HUES64 (cell line): ENCODE measurements at regions not wholly inside any gene's neighbourhood (a gene's known extent, or its start where the extent isn't known, plus 50 kb on each side); places are given as distances from the start of the nearest gene placed in this dataset.

Experiments
- H3K27ac ChIP-seq: 2 replicates; pipeline ENCODE4 v1.7.0; 2013; ENCODE audit warnings: low read depth, low read length, inconsistent platforms
- H3K27me3 ChIP-seq: 2 replicates; pipeline ENCODE4 v1.6.1; 2013; ENCODE audit warnings: mild to moderate bottlenecking, low read length; ENCODE audit not compliant: insufficient read depth
- H3K36me3 ChIP-seq: 2 replicates; pipeline ENCODE4 v1.6.1; 2013; ENCODE audit warnings: mild to moderate bottlenecking, low read length; ENCODE audit not compliant: insufficient read depth
- H3K4me1 ChIP-seq: 2 replicates; pipeline ENCODE4 v1.6.1; 2013; ENCODE audit warnings: mild to moderate bottlenecking, low read length, moderate library complexity; ENCODE audit not compliant: insufficient read depth
- H3K4me3 ChIP-seq: 2 replicates; pipeline ENCODE4 v1.5.1; 2013; ENCODE audit warnings: mild to moderate bottlenecking, low read length, moderate library complexity
- H3K9ac ChIP-seq: 2 replicates; pipeline ENCODE4 v1.6.1; 2013; ENCODE audit warnings: mild to moderate bottlenecking, low read depth, low read length
- H3K9me3 ChIP-seq: 2 replicates; pipeline ENCODE4 v1.6.1; 2013; ENCODE audit warnings: low read depth, low read length; ENCODE audit not compliant: insufficient read depth
- WGBS: fragments of 150-250, 120-280 bp; methylation state at CpG from one replicate; pipeline ENCODE4 v1.1.7; 2013; ENCODE audit warnings: missing lambda C conversion rate; 5-methylcytosine and 5-hydroxymethylcytosine counted together

GRCh38 chrX:69083361-69083760 is 81.9 kb downstream of the PJA1 start:
- 51% methylated on average over 2 of the region's 3 CpGs for WGBS
- no peak overlapping the region for H3K27ac ChIP-seq

GRCh38 chrX:69082753-69083150 is 82.5 kb downstream of the PJA1 start:
- 78% methylated on average over 7 of the region's 7 CpGs for WGBS
- Histone ChIP-seq H3K4me1 (peaks cover 9% of the 10 kb centered on the region; the same call in 1 of the 2 replicates), H3K27me3 (no peaks in the 10 kb centered on the region; the same call in 1 of the 2 replicates), H3K4me3 (no peak overlapping the region), H3K27ac (no peak overlapping the region), H3K36me3 (no peaks in the 10 kb centered on the region), H3K9me3 (no peaks in the 10 kb centered on the region), H3K9ac (no peak overlapping the region)

More at GRCh38 chrX:69083361-69083760, 81.9 kb downstream of the PJA1 start:
- no peaks in the 10 kb centered on the region for H3K9me3 ChIP-seq
- H3K36me3 ChIP-seq: no peaks in the 10 kb centered on the region
- peaks cover 6% of the 10 kb centered on the region for H3K4me1 ChIP-seq
- H3K27me3 ChIP-seq: no peaks in the 10 kb centered on the region; the same call in 1 of the 2 replicates
- H3K4me3 ChIP-seq: no peak overlapping the region
- no peak overlapping the region for H3K9ac ChIP-seq

- 83% methylated on average over 9 of the region's 10 CpGs for whole genome bisulfite sequencing
- peaks cover 9% of the 10 kb centered on the region; the same call in 1 of the 2 replicates for H3K4me1 ChIP-seq
- no peak overlapping the region for H3K27ac ChIP-seq
- H3K27me3 ChIP-seq: no peaks in the 10 kb centered on the region; the same call in 1 of the 2 replicates
- no peaks in the 10 kb centered on the region for H3K36me3 ChIP-seq
- no peaks in the 10 kb centered on the region for H3K9me3 ChIP-seq
- H3K9ac ChIP-seq: no peak overlapping the region
- no peak overlapping the region for H3K4me3 ChIP-seq
These were observed 83.0 kb downstream of the PJA1 start for GRCh38 chrX:69082055-69082752.

- no peaks in the 10 kb centered on the region for H3K9me3 ChIP-seq
- no peak overlapping the region for H3K27ac ChIP-seq
- H3K36me3 ChIP-seq: no peaks in the 10 kb centered on the region
- H3K4me3 ChIP-seq: no peak overlapping the region
- H3K4me1 ChIP-seq: peaks cover 9% of the 10 kb centered on the region; the same call in 1 of the 2 replicates
- H3K27me3 ChIP-seq: no peaks in the 10 kb centered on the region; the same call in 1 of the 2 replicates
- WGBS: 56% methylated on average over 14 of the region's 15 CpGs
- no peak overlapping the region for H3K9ac ChIP-seq
These were observed 84.3 kb downstream of the PJA1 start for GRCh38 chrX:69080855-69081465.

- Histone ChIP-seq H3K9ac (no peak overlapping the region), H3K36me3 (no peaks in the 10 kb centered on the region), H3K4me1 (peaks cover 9% of the 10 kb centered on the region; the same call in 1 of the 2 replicates), H3K4me3 (no peak overlapping the region), H3K9me3 (no peaks in the 10 kb centered on the region), H3K27ac (no peak overlapping the region), H3K27me3 (no peaks in the 10 kb centered on the region; the same call in 1 of the 2 replicates)
- WGBS: 90% methylated on average over 5 of the region's 5 CpGs
These were observed 86.0 kb downstream of the PJA1 start for GRCh38 chrX:69079268-69079667.

- Histone ChIP-seq H3K4me3 (no peak overlapping the region), H3K36me3 (no peaks in the 10 kb centered on the region), H3K27me3 (no peaks in the 10 kb centered on the region; the same call in 1 of the 2 replicates), H3K4me1 (peaks cover 4% of the 10 kb centered on the region; the same call in 1 of the 2 replicates), H3K9me3 (no peaks in the 10 kb centered on the region), H3K9ac (no peak overlapping the region), H3K27ac (no peak overlapping the region)
- WGBS: 23% methylated on average over 4 of the region's 6 CpGs
These were observed 87.3 kb downstream of the PJA1 start for GRCh38 chrX:69077895-69078455.

GRCh38 chrX:69076088-69076487 is 89.2 kb downstream of the PJA1 start:
- no peak overlapping the region for H3K9ac ChIP-seq
- H3K27ac ChIP-seq: no peak overlapping the region
- H3K9me3 ChIP-seq: no peaks in the 10 kb centered on the region
- no peak overlapping the region for H3K4me3 ChIP-seq
- no peaks in the 10 kb centered on the region for H3K27me3 ChIP-seq
- H3K4me1 ChIP-seq: peaks cover 4% of the 10 kb centered on the region; the same call in 1 of the 2 replicates
- no peaks in the 10 kb centered on the region for H3K36me3 ChIP-seq
- WGBS: 94% methylated on average over 2 of the region's 2 CpGs

- H3K4me3 ChIP-seq: no peak overlapping the region
- no peaks in the 10 kb centered on the region for H3K27me3 ChIP-seq
- H3K36me3 ChIP-seq: no peaks in the 10 kb centered on the region
- no peak overlapping the region for H3K9ac ChIP-seq
- no peak overlapping the region for H3K27ac ChIP-seq
- WGBS: 95% methylated on average over 3 of the region's 3 CpGs
- no peaks in the 10 kb centered on the region for H3K9me3 ChIP-seq
- peaks cover 4% of the 10 kb centered on the region; the same call in 1 of the 2 replicates for H3K4me1 ChIP-seq
These were observed 90.5 kb downstream of the PJA1 start for GRCh38 chrX:69074726-69075125.

- H3K27me3 ChIP-seq: no peaks in the 10 kb centered on the region
- no peak overlapping the region for H3K4me3 ChIP-seq
- H3K9ac ChIP-seq: no peak overlapping the region
- H3K4me1 ChIP-seq: peaks cover 4% of the 10 kb centered on the region; the same call in 1 of the 2 replicates
- H3K27ac ChIP-seq: no peak overlapping the region
- H3K36me3 ChIP-seq: no peaks in the 10 kb centered on the region
- no peaks in the 10 kb centered on the region for H3K9me3 ChIP-seq
- WGBS: 95% methylated on average over 2 of the region's 3 CpGs
These were observed 91.5 kb downstream of the PJA1 start for GRCh38 chrX:69073721-69074120.

GRCh38 chrX:69073241-69073640 is 92.0 kb downstream of the PJA1 start:
- H3K4me3 ChIP-seq: no peak overlapping the region
- no peaks in the 10 kb centered on the region for H3K27me3 ChIP-seq
- no peaks in the 10 kb centered on the region for H3K9me3 ChIP-seq
- H3K9ac ChIP-seq: no peak overlapping the region
- no peak overlapping the region for H3K27ac ChIP-seq
- H3K36me3 ChIP-seq: no peaks in the 10 kb centered on the region
- peaks cover 4% of the 10 kb centered on the region; the same call in 1 of the 2 replicates for H3K4me1 ChIP-seq
- 86% methylated on average over 4 of the region's 4 CpGs for WGBS

GRCh38 chrX:69072486-69073006 is 92.7 kb downstream of the PJA1 start:
- no peaks in the 10 kb centered on the region for H3K4me1 ChIP-seq
- no peak overlapping the region for H3K4me3 ChIP-seq
- no peaks in the 10 kb centered on the region for H3K36me3 ChIP-seq
- no peak overlapping the region for H3K27ac ChIP-seq
- no peaks in the 10 kb centered on the region for H3K9me3 ChIP-seq
- H3K9ac ChIP-seq: no peak overlapping the region
- no peaks in the 10 kb centered on the region for H3K27me3 ChIP-seq
- 82% methylated on average over 6 of the region's 6 CpGs for WGBS
